ENCODE measurements at regions not wholly inside any gene's neighbourhood (a gene's known extent, or its start where the extent isn't known, plus 50 kb on each side); places are given as distances from the start of the nearest gene placed in this dataset.
"Not testable (repeated sequence)": the region's sequence is repeated elsewhere in the genome, so short reads cannot be mapped to it uniquely, and the experiment has no call there.

GRCh38 chr21:25485914-25486313, 121.4 kb downstream of the MRPL39 start:
- DNase-seq, result no peak

- peak; percentile 84 for DNase-seq
These were observed 139.4 kb downstream of the MRPL39 start for GRCh38 chr21:25467896-25468295.

- DNase-seq, result peak; percentile 65
These were observed 140.2 kb downstream of the MRPL39 start for GRCh38 chr21:25467071-25467470.

DNA sequence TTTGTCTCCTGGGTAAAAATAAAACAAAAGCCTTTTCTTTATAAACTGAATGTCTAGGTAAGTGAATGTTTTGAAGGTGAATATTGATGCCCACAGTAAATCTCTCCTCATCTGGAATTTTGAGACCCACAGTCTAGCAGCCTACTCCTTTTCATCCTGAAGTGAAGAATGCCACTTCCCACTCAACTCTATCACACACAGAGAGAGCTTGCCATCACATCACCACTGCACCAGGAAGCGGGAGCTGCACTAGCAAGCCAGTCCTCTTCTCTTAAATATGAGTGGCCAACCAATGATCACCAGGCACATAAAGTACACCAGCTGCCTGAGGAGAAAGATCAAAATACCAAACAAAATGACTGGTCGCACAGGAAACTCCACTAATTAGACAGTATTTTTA, 140.8 kb downstream of the MRPL39 start:
- DNase-seq, result no peak

- DNase-seq, result no peak
These were observed 142.0 kb downstream of the MRPL39 start for GRCh38 chr21:25465263-25465662.

- DNase-seq, result no peak
These were observed 143.0 kb downstream of the MRPL39 start for GRCh38 chr21:25464275-25464674.

DNA sequence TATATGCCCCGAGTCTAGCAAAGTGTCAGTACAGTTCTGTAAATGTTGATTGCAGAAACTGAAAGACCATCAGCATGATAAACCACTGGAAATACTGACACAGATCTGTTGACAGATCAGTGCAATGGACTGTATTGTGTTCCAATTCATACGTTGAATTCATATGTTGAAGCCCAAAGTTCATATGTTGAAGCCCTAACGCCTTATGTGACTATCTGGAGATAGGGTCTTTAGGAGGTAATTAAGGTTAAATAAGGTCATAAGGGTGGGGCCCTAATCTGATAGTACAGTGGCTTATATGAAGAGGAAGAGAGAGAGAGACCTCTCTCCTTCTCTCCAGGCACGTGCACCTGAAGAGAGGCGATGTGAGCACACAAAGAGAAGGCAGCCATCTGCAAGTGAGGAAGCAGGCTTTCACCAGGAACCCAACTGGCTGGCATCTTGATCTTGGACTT, 144.7 kb downstream of the MRPL39 start:
- DNase-seq, result no peak

DNA sequence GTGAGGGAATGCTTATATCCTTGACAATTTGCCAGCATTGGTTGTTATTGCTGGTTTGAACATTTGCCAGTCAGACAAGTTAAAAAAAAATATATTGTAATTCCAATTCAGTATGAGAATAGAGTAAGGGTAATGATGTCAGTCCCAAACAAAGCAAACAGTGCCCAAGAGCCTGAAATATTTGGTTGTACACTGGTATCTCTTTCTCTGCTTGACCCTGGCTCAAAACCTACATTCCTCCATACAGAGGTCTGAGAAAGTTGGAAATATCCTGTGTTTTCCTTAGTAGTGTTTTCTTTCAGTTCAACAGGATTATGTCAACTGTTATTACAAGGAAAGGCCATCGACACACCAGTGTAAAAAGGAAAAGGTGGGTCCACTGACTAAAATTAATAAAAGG, 145.6 kb downstream of the MRPL39 start:
- no peak for DNase-seq

DNA sequence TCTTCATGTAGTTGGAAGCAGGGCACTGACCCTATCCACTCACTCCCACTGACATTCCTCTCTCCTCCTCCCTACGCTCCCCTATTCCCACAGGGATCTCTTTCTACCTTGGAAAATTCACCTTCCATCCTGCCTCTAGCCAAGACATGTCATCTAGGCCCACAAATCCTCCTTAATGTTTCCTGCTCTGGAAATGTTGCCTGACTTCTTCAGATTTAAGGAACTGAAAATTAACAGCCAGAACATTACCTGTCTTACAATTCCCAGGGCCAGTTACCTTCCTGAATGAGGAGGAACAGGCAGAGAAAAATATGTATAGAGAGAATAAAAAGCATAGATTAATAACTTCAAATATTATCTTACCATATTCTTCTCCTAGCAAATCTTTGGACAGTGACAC, 147.3 kb downstream of the MRPL39 start:
- DNase-seq, result no peak

- DNase-seq, result peak; percentile 74
These were observed 147.9 kb downstream of the MRPL39 start for GRCh38 chr21:25459365-25459764.

GRCh38 chr21:25458484-25458883, 148.8 kb downstream of the MRPL39 start:
- DNase-seq, result peak; percentile 28

DNA sequence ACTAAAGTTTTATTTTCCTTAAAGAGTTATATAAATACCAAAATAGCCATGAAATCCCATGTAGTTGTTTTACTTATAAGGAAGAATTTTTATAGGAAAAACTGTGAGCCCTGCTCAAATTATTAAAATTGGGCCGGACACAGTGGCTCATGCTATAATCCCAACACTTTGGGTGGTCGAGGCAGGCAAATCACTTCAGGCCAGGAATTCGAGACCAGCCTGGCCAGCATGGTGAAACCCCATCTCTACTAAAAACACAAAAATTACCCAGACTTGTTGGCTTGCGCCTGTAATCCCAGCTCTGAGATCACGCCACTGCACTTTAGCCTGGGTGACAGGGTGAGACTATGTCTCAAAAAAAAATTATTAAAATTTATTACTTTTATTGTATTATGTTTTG, 149.3 kb downstream of the MRPL39 start:
- DNase-seq, result no peak

DNA sequence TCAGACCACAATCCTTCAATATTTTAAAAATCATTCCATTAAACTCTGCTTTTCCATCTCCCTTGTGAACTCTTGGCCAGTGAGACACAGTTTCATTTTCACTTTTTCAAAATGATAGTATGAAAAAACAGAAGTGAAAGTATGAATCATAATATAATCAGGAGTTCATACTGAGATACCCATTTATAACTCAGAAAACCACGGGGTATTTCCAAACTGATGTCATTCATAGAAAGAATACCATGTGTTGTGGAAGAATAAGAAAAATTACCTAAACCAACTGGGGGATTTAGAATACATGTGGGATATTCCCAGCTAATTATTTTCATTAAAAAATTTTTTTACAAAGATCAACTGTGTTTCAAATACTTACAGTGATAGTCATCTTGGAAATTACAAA, 149.9 kb downstream of the MRPL39 start:
- peak; percentile 98 for DNase-seq

DNA sequence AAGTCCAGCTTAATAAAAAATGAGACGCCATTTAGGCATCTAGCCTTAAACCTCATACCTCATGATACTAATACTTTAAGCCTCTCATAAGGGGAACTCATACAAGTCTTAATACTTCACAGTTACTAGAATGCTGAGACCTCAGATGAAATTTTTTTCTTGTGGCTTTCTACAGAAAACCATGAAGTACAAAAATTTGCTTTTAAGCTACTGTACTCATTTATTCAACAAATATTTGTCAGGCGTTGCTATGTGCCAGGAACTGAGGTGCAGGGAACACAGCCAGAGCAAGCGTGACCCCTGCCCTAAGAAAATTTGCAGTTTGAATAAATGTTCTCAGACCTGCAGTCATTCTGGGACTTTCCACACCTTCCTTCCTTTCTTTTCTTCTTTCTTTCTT, 150.6 kb downstream of the MRPL39 start:
- DNase-seq, result no peak

- no peak for DNase-seq
These were observed 153.8 kb downstream of the MRPL39 start for GRCh38 chr21:25453524-25453923.

- no peak for DNase-seq
These were observed 157.3 kb downstream of the MRPL39 start for GRCh38 chr21:25449950-25450349.

- no peak for DNase-seq
These were observed 165.4 kb downstream of the MRPL39 start for GRCh38 chr21:25441835-25442234.

DNA sequence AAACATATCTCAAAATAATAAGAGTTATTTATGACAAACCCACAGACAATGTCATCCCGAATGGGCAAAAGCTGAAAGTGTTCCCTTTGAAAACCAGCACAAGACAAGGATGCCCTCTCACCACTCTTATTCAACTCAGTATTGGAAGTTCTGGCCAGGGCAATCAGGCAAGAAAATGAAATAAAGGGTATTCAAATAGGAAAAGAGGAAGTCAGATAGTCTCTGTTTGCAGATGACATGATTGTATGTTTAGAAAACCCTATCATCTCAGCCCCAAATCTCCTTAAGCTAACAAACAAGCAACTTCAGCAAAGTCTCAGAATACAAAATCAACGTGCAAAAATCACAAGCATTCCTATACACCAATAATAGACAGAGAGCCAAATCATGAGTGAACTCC, 169.8 kb downstream of the MRPL39 start:
- not testable (repeated sequence) for DNase-seq

DNA sequence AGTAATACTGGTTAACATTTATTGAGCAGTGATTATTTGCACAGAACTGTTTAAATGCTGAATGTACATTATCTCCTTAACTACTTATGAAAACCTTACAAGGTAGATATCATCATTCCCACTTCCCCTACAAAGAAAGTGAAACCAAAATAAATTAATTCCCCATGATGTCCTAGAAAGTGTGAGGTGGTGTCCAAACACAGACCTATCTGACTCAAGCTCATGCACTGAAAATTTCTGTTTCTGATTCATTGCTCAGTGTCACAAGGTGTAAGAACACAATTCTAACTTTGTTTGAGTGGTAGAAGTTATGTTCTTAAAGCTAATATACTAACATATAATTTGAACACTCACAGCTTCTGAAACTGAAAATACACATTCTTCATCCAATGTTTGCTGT, 178.7 kb downstream of the MRPL39 start:
- peak; percentile 95 for DNase-seq

DNA sequence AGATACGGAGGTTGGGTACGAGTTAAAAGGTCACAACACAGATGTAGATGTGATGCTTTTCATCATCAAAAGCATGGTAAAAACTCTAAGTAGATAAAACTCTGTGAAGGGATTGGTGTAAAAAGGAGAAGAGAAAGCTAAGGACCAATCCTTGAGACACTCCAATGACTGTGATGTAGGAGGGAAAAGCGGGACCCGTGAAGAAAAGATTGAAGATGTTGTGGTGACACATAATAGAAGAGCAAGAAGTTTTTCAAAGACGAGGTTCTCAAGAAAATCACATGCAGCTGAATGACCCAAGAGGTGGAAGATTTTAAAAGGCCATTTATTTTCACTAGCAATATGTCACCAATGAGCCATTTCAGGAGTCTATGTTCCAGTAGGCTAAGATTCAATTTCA, 179.5 kb downstream of the MRPL39 start:
- DNase-seq, result no peak

DNA sequence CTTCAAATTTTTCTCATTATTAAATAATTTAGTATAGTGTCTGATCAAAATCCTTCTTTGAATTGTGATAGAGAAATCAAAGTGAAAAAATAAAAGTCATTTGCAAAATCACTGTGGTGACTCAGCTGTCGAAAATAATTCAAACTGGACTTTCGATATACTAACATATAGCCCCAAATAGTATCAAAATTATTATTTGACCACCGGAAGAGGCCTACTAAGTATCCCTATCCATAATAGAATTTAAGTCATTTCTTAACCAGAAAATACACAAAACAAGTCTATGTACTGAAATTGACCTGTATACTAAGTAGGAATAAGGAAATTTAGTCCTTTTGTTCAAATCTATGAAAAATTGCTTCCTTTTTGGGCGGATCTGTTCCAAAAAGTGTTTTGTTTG, 180.7 kb downstream of the MRPL39 start:
- DNase-seq, result no peak

- peak; percentile 43 for DNase-seq
These were observed 182.1 kb downstream of the MRPL39 start for GRCh38 chr21:25425156-25425555.

DNA sequence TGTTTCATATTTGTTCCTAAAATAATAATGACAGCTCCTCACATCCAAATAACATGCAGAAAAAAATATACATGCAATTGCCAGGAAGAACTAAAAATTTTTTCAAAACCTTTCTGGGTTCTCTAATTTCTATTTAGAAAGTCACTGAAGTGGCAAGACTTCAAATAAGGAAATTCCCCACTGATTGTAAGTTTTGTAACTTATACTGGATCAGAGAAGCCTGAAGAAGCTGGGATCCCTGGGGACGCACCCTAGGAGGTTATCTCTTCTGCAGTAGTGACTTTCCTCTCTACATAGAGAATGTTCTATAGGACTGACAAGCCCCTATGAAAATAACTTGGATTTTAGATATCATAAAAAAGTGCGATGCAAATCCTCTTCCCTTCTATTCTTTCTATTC, 182.6 kb downstream of the MRPL39 start:
- DNase-seq, result peak; percentile 64

GRCh38 chr21:25424048-25424447, 183.2 kb downstream of the MRPL39 start:
- no peak for DNase-seq

DNA sequence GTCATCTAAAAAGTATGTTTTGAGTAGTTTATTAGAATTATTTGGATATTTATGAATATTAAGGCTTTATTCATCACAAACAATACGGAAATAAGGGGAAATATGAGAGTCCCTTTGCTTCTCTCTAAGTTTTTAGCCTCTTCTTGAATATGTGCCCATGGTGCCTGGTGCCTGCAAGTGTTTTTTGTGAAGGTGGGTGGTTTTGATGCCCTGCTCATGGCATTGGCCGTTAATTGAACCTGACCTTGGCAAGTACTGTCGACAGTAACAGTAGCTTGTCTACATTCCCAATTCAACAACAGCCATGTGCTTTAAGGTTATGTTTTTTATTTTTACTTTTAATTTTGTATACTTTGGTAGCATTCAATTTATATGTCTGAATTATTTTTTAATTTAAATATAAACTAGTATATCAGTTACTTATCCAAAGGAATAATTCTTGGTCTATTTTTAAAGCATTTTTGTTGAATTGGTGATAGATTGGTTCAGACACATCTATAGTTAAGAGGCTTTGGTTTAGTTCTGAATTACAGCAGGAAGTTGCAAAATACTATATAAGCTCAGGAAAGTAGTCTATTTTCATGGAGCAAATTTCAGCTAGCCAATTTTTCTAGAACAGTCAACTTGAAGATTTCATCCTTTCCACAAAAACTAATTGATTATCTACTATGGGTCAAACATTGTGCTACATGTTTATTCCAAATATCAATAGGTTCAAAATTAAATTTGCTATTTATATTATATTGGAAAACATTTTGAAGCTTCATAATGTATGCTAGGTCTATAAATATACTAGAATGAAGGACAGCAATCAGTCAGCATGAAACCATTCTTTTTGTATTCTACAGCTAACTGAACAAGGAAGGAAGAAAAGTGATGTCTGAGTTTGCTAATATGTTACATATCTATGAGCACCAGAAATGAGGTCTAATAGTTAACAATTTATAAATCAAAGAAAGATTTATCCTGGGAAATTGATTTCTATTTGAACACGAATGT, 184.4 kb downstream of the MRPL39 start:
- DNase-seq, result no peak
